GM18498 (cell line): ENCODE measurements at regions not wholly inside any gene's neighbourhood (a gene's known extent, or its start where the extent isn't known, plus 50 kb on each side); places are given as distances from the start of the nearest gene placed in this dataset.

ENCODE experiments used
- ATAC-seq: cut with Tn5 transposase; IDR thresholded peaks from one replicate; pipeline ENCODE4 v1.9.1; 2021; ENCODE audit warnings: mild to moderate bottlenecking, moderate library complexity; ENCODE audit not compliant: unreplicated experiment

DNA sequence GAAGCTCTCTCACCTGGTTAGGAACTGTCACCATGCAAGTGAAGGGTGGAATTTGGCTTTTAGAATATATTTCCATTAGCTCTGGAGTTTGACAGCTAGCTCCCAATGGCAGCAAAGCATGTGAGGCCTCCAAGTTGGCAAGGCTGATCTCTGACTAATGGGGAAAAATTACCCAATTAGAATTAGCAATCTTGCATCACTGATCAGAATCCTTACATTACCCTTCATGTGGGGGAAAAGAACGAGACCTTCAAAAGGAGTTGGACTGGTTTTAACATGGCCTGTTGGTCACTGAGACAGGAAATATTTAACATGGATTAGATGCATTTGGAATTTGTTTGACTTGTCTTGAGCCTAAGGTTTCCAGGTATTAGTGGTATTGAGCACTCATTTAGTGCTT is 192.3 kb upstream of the GDNF start:
- no peak for ATAC-seq

GRCh38 chr5:38031304-38031703 is 191.5 kb upstream of the GDNF start:
- ATAC-seq, result no peak

- no peak for ATAC-seq
These were observed 189.7 kb upstream of the GDNF start for GRCh38 chr5:38029397-38030065.

DNA sequence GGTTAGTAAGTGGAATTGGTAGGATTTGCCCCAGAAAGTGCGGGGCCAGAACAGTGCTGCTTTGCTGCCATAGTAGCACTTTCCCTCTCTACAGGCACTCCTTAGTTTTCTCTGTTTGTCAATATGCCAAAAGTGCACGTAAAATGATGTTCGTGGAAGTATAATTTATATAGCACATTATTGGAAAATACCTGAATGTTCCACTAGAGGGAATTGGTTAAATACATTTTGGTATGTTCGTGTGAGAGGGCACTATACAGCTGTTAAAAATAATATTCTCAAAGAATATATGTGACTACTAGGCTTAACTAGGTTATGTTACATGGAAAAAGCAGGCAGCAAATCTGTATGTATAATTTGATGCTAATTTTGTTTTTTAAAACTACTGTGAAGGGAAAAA is 184.0 kb upstream of the GDNF start:
- ATAC-seq, result no peak

GRCh38 chr5:38023371-38023770 is 183.5 kb upstream of the GDNF start:
- no peak for ATAC-seq

GRCh38 chr5:38022631-38023030 is 182.8 kb upstream of the GDNF start:
- no peak for ATAC-seq

GRCh38 chr5:38018016-38018415 is 178.2 kb upstream of the GDNF start:
- no peak for ATAC-seq

DNA sequence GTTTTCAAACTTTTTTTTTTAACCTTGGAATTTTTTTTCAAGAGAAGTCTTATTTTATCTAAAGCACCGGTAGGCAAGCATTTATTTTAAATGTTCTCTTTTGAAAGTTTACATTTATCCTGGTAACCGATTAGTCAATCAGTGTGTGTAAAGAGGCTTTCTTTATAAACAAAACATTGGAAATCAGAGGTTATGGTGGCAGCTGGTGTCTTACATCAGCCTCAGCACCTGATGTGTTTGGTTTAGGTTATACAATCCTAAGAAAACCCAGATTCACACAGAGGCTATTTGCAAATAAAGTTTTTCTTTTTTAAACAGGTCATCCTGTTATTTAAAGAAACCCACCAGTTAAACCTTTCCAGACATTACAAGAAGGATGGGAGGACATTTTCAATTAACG is 173.3 kb upstream of the GDNF start:
- ATAC-seq, result no peak

DNA sequence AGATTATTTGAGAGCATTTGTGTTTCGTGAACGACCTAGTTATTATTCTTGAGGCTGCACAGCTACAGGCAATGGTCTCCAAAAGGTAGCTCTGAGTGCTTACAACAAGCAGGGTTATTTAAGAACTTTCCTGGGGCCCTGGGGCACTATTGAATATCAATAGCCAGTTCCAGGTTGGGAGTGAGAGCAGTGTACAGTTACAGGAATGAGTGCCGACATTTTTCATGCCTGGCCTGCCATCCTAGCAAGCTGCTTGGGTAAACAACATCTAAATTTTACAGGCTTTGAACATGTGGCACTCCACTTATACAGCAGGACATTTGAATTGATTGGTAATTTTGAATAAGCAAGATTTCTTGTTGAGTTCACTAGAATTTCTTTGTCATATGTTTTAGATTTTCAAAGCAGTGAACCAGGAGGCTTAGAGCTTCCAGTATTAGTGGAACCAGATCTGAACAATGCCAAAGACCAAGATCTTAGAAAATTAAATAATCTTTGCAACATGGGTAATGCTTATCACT is 171.9 kb upstream of the GDNF start:
- ATAC-seq, result no peak

DNA sequence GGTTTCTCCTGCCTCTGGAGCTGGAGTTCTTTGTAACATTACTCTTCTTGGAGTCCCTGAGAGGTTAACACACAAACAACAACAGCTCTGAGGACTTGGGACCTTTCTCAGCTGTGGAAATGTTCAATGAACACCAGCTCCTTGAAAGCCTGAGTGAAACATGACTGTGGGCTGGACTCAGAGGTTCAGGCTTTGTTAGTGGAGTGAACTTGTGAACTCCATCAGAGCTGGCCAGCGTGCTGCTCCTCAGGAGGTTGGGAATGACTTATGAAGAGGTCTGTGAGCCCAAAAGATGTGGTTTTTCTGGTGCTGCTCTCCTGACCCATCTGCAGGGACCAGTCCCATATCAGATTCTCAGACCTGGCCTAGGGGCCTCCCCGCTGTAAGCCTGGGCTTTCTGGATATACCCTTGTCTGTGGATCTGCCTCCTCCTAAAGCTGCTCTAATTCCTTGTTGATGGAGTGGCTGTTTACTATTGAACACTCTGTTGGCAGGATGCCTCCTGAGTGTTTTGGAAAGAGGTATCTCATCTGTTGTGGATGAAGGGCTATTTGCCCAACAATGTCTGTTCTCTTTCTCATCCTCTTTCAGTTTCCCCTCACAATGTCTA is 170.0 kb upstream of the GDNF start:
- no peak for ATAC-seq

DNA sequence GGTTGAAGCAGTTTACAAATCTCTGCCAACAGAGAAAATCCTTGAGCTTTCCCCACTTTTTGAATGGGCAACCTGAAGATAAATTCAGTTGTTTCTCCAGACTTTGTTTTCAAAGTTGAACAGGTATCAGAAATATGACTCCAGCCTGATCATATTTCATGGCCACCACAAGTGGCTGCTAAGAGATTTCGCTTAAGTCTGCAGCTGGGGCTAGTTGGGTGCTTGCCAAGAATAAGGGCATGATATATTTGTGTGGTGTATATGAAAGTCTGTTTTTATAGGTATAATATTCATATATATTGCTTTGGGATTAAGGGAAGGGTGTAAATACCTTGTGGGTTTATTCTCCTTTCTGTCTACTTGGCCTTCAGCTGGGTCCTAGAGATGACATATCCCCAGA is 168.4 kb upstream of the GDNF start:
- no peak for ATAC-seq

- no peak for ATAC-seq
These were observed 159.8 kb upstream of the GDNF start for GRCh38 chr5:37999593-37999992.

- ATAC-seq, result no peak
These were observed 157.1 kb upstream of the GDNF start for GRCh38 chr5:37996918-37997317.

GRCh38 chr5:37994729-37995128 is 154.9 kb upstream of the GDNF start:
- no peak for ATAC-seq

GRCh38 chr5:37991301-37992299 is 151.8 kb upstream of the GDNF start:
- no peak for ATAC-seq

DNA sequence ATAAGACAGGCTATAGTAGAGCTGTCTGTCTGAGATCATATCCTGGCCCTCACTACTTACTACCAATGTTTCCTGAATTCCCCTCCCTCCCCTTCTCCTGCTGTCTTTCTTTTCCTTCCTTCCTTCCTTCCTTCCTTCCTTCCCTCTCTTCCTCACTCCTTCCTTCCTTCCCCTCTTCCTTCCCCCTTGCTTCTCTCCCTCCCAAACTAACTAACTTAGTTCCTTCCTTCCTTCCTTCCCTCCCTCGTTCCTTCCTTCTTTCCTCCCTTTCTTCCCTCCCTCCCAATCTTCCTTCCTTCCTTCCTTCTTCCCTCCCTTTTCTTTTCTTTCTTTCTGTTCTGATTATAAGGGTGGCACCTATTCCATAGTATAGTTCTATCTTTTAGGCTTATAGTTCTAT is 150.0 kb upstream of the GDNF start:
- ATAC-seq, result no peak

- no peak for ATAC-seq
These were observed 148.7 kb upstream of the GDNF start for GRCh38 chr5:37988454-37989046.

- no peak for ATAC-seq
These were observed 144.5 kb upstream of the GDNF start for GRCh38 chr5:37984300-37984699.

DNA sequence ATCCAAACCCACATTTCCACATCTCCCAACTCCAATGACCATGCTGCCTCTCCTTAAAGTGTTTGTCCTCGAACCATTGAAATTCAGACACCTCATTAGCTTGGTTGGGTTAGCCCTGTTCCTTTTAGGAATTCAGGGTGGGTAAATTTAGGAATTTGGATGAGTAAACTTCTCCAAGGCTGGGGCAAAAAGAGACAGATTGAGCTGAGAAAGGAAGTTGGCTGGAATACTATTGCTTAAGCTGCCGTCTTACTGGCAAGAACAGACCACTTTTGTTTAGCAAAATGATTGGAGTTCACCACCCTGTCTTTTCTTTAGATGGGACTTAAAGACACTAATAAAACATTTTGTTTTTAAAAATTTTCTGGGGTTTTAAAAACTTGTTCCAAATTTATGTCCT is 143.6 kb upstream of the GDNF start:
- no peak for ATAC-seq

DNA sequence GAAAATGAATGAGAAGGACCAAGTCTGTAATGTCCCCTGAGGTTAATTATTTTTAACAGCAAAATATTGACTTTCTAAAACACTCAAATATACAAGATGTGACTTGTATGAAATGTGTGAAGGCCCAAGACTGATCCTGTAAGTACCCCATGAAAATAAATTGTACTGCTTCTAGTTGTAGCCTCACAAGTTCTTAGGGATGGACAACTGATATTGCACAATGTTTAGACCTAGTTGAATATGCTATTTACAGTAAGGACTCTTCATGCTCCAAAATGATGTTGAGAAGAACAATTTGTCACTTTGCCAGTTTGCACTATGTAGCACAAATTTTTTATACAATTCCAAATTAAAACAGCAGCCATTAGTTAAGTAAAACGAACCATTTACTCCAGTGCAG is 139.7 kb upstream of the GDNF start:
- no peak for ATAC-seq

- no peak for ATAC-seq
These were observed 135.7 kb upstream of the GDNF start for GRCh38 chr5:37975531-37975930.
